SJSA1 (cell line): ENCODE measurements at regions not wholly inside any gene's neighbourhood (a gene's known extent, or its start where the extent isn't known, plus 50 kb on each side); places are given as distances from the start of the nearest gene placed in this dataset.

ENCODE experiments used
- DNase-seq, 2 experiments: peaks; one replicate each; pipeline ENCODE4 v3.0.0-alpha.2; 2015 to 2020; ENCODE audit warnings: low spot score in 2 of 2, low read depth in 1 of 2
- H3K27ac ChIP-seq: fragments of 250-450 bp; sonication (Bioruptor Pico); 2 replicates; pipeline ENCODE4 v1.5.1; 2020; ENCODE audit warnings: mild to moderate bottlenecking, moderate library complexity
- H3K27me3 ChIP-seq: fragments of 250-450 bp; sonication (Bioruptor Pico); replicated peaks from 2 replicates; pipeline ENCODE4 v1.5.1; 2020; ENCODE audit warnings: mild to moderate bottlenecking, moderate library complexity
- H3K36me3 ChIP-seq: fragments of 250-450 bp; sonication (Bioruptor Pico); 2 replicates; pipeline ENCODE4 v1.5.1; 2020; ENCODE audit warnings: mild to moderate bottlenecking
- H3K4me1 ChIP-seq: fragments of 250-450 bp; sonication (Bioruptor Pico); replicated peaks from 2 replicates; pipeline ENCODE4 v1.6.1; 2021; ENCODE audit warnings: mild to moderate bottlenecking
- H3K4me3 ChIP-seq: fragments of 250-450 bp; sonication (Bioruptor Pico); 2 replicates; pipeline ENCODE4 v1.5.1; 2020; ENCODE audit warnings: mild to moderate bottlenecking
- H3K9me3 ChIP-seq: fragments of 250-450 bp; sonication (Bioruptor Pico); replicated peaks from 2 replicates; pipeline ENCODE4 v1.5.1; 2020; ENCODE audit warnings: mild to moderate bottlenecking

DNA sequence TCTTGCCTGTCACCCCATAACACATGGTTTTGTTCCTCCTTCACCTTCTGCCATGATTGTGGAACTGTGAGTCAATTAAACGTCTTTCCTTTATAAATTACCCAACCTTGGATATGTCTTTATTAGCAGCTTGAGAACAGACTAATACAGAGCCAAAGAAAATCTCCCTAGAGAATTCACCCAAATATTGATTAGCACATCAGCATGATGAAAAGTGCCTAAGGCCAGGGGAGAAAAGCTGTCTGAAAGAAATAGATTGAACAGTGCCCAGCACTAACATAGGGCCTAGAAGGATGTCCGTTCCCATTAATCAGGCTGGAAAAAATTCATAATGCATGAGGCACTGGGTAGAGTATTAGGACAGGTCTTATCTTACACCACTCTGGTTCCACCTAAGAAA lies 111.9 kb upstream of the CALN1 start:
- no peaks in the 10 kb centered on the region for H3K36me3 ChIP-seq
- H3K9me3 ChIP-seq, result no peaks in the 10 kb centered on the region
- H3K4me3 ChIP-seq, result no peak overlapping the region
- no peaks in the 10 kb centered on the region for H3K4me1 ChIP-seq
- DNase-seq, result no peak
- no peak overlapping the region for H3K27ac ChIP-seq
- H3K27me3 ChIP-seq, result no peaks in the 10 kb centered on the region

DNA sequence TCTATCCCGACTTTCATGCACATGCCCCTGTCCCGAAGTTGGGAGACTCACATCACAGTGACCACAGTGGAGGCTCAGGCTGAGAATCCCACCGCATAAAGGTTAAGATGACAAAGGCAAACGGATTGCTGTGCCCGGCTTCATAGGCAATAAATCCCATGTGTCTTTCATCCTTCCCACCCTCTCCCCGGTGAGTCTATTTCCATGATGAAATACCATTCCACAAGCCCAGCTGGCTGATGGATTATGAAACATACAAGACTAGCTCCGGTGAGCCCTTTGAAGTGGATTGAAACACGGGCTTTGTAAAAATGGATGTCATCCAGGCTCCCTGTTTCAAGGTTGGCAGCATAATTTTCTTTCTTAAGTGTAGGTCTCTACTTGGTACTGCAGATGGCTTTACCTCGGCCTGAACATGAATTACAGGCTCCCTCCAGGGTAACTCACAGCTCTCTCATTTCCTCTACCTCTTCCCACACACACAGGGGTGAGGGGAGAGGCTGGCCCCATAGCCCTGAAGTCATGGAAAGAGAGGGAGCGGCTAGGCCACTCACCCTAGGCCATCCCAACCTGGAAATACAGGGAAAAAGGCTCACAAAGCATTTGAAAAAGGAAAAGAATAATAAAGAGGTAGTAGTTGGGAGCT lies 92.0 kb upstream of the CALN1 start:
- no peak overlapping the region for H3K4me3 ChIP-seq
- DNase-seq, result no peak
- no peaks in the 10 kb centered on the region for H3K36me3 ChIP-seq

DNA sequence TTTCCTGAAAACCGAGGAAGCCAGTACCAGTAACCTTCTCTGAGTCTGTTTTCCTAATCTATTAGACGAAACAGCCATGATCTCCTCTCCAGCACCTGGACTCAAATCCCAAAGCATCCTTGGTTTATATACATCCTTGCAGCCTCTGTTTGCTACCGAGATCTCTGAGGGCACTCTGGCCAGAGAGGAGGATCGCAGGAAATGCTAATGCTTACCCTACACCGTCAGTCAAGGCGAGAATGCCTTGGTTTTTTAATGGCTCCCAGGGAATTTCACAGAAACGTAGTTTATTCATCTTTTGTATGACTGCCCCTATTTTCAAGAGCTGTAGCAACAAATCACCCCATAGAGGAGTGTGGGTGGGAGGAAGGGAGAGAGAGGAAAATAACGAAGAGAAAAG lies 91.5 kb upstream of the CALN1 start:
- no peaks in the 10 kb centered on the region for H3K36me3 ChIP-seq
- H3K27me3 ChIP-seq, result no peaks in the 10 kb centered on the region
- no peak overlapping the region for H3K27ac ChIP-seq
- no peaks in the 10 kb centered on the region for H3K9me3 ChIP-seq
- no peak for DNase-seq
- no peak overlapping the region for H3K4me3 ChIP-seq
- H3K4me1 ChIP-seq, result no peaks in the 10 kb centered on the region

More for the DNA sequence above, 92.0 kb upstream of the CALN1 start:
- Histone ChIP-seq H3K27ac (no peak overlapping the region), H3K4me1 (no peaks in the 10 kb centered on the region), H3K9me3 (no peaks in the 10 kb centered on the region), H3K27me3 (no peaks in the 10 kb centered on the region)

DNA sequence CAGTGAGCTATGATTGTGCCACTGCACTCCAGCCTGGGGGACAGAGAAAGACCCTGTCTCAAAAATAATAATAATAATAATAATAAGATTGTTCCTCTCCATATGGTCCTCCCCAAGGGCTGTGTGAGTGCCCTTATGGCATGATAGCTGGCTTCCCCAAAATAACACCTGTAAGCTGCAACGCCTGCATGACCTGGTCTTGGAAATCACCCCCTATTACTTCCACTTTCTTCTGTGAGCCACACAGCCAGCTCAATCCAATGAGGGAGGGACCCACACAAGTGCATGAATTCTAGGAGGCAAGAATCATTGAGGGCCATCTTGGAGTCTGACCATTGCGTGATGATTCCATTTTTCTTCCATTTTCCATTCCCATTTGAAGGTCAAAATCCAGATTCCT lies 82.7 kb upstream of the CALN1 start:
- no peaks in the 10 kb centered on the region for H3K9me3 ChIP-seq
- H3K36me3 ChIP-seq, result no peaks in the 10 kb centered on the region
- no peak overlapping the region for H3K27ac ChIP-seq
- DNase-seq, result no peak
- H3K27me3 ChIP-seq, result no peaks in the 10 kb centered on the region
- no peaks in the 10 kb centered on the region for H3K4me1 ChIP-seq
- no peak overlapping the region for H3K4me3 ChIP-seq

DNA sequence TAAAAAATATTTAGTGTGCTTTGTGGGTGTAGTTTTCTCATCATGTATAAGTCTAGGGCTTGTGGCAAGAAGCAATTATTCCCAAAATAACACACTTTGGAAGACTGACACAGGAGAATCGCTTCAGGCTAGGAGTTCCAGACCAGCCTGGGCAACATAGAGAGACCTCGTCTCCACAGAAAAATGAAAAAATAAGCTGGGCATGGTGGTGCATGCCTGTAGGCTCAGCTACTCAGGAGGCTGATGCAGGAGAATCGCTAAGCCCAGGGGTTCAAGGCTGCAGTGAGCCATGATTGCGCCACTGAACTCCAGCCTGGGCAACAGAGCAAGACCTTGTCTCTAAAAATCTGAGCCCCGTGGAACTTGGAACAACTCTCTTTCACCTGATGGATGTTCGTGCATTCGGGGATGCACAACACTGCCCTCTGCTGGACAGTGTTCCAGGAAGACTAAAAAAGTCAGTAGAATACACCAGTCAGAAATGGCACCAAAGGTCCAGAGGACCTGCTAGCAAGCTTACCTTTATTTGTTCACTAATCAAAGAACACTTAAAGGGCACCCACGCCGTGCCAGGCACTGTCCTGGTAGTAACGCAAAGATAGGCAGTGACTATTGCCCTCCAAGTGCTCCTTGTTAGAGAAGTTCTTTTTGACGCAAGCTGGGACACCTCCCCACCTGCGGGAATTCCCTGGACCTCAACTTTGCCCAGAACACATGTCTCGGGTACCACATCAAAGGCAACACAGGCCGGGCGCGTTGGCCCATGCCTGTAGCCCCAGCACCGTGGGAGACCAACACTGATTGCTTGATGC lies 81.9 kb upstream of the CALN1 start:
- Histone ChIP-seq H3K4me3 (no peak overlapping the region), H3K27me3 (no peaks in the 10 kb centered on the region), H3K4me1 (no peaks in the 10 kb centered on the region), H3K36me3 (no peaks in the 10 kb centered on the region), H3K9me3 (no peaks in the 10 kb centered on the region), H3K27ac (no peak overlapping the region)
- peak; percentile 24 to 51 for DNase-seq

DNA sequence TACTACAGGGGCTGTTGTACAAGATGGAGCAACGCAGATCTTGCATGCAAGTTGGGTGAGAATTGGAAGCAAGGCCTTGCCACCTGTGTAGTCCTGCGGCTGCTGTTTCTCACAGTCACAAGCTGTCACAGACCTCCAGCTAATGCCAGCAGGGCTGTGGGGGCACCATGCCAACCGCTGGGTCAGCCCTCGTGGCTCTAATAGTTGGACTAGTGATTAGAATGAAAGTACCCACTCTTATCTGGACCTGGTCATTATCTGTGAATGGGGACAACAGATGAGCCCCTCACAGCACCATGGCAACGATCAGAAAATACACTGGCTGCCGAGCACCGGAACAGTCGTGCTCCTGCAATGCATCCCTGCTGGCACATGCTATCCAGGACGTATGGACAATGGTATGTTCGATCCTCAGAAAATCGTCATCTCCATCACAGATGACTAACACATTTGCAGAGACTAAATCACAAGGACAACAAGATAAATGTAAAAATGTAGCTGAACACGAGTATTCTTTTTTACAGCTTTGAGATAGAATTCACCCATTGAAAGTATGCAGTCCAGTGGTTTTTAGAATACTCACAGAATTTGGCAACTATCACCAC lies 80.4 kb upstream of the CALN1 start:
- Histone ChIP-seq H3K27me3 (no peaks in the 10 kb centered on the region), H3K4me1 (no peaks in the 10 kb centered on the region), H3K9me3 (no peaks in the 10 kb centered on the region), H3K36me3 (no peaks in the 10 kb centered on the region), H3K27ac (no peak overlapping the region), H3K4me3 (no peak overlapping the region)
- DNase-seq, result no peak

DNA sequence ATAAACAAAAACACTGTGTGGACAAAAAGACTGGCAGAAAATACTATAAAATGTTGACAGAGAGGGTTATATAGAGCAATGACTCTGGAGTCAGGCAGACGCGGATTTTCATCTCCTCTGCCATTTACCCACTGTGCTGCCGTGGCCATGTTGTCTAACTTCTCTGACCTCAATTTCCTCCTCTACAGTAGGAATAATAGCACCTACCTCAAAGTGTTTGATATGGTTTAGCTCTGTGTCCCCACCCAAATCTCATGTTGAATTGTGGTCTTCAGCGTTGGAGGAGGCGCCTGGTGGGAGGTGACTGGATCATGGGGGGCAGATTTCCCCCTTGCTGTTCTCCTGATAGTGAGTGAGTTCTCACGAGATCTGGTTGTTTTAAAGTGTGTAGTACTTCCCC lies 78.2 kb upstream of the CALN1 start:
- Histone ChIP-seq H3K4me1 (no peaks in the 10 kb centered on the region), H3K9me3 (no peaks in the 10 kb centered on the region), H3K27ac (no peak overlapping the region), H3K27me3 (no peaks in the 10 kb centered on the region), H3K36me3 (no peaks in the 10 kb centered on the region), H3K4me3 (no peak overlapping the region)
- DNase-seq, result peak in 1 of 2 experiments; percentile 0

DNA sequence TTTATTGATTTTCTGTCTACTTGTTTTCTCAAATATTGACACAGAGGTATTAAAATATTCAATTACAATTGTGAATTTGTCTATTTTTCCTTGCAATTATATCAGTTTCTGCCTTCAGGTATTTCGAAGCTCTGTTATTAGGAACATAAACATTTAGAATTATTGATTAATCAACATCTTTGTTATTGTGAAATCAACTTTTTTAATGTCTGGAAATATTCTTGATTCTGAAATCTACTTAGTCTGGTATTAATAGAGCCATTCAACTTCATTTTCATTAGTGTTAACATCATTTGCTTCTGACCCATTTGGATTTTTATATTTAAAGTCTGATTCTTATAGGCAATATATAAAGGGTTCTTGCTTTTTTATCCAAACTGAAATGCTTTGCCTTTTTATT lies 69.8 kb upstream of the CALN1 start:
- Histone ChIP-seq H3K9me3 (no peaks in the 10 kb centered on the region), H3K36me3 (no peaks in the 10 kb centered on the region), H3K4me3 (no peak overlapping the region), H3K27ac (no peak overlapping the region), H3K4me1 (no peaks in the 10 kb centered on the region), H3K27me3 (no peaks in the 10 kb centered on the region)
- DNase-seq, result no peak

DNA sequence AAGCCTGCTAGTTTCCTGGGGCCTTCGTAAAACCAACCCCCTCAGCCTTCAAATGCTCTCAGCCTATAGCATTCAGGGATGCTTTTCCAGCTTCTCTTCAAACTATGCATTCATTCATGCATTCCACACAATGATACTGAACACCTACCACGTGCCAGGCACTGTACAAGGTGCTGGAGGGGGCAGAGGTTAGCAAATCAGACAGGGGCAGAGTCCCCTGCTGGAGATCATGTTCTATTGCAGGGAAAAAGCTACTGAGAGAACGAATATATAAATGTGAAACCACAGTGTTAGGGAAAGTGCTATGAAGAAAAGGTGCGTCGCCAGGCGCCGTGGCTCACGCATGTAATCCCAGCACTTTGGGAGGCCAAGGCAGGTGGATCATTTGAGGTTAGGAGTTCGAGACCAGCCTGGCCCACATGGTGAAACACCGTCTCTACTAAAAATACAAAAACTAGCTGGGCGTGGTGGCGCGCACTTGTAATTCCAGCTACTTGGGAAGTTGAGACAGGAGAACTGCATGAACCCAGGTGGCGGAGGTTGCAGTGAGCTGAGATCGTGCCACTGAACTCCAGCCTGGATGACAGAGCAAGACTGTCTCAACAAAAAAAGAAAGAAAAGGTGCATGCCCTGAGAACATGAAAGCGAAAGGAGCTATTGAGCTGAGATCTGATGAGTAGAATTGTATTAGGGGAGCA lies 64.6 kb upstream of the CALN1 start:
- peak in 1 of 2 experiments; percentile 9 for DNase-seq
- no peaks in the 10 kb centered on the region for H3K36me3 ChIP-seq
- no peaks in the 10 kb centered on the region for H3K4me1 ChIP-seq
- no peaks in the 10 kb centered on the region for H3K9me3 ChIP-seq
- no peak overlapping the region for H3K27ac ChIP-seq
- H3K4me3 ChIP-seq, result no peak overlapping the region
- no peaks in the 10 kb centered on the region for H3K27me3 ChIP-seq

DNA sequence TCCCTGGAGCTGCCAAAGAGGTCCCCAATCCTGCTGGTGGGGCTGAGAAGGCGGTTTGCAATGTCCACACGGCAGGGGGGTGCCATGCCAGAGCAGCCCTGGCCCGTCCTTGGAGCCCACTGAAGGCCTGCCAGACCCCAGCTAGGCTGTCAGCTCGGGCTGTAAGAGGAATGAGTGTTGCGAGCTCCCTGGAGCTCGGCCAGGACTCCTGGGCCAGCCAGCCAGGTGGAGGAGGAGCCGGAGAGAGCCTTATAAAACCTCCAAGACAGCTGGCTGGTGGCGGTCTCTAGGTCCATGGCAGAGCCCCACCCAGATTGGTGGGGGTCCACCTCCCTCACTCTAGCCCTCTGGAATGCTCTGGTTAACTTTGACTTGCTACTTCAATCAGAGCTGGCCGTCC lies 55.1 kb upstream of the CALN1 start:
- no peaks in the 10 kb centered on the region for H3K4me1 ChIP-seq
- no peak overlapping the region for H3K27ac ChIP-seq

DNA sequence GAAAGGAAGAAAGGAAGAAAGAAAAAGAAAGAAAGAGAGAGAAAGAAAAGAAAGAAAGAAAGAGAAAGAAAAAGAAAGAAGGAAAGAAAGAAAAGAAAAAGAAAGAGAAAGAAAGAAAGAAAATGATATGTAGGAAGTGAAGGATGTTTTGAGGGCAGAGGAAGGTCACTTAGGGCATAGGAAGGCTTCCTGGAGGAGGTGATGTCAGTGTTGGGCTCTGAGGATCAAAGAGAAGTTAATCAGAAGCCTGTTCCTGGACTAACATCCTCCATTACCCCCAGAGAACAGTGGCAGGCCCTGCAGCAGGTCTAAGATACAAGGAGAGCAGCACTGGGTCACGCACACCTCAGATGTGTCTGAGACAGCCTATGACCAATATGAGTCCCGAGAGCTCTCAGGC lies 54.7 kb upstream of the CALN1 start:
- DNase-seq, result no peak
- no peaks in the 10 kb centered on the region for H3K27me3 ChIP-seq
- no peak overlapping the region for H3K4me3 ChIP-seq
- H3K4me1 ChIP-seq, result no peaks in the 10 kb centered on the region
- no peaks in the 10 kb centered on the region for H3K36me3 ChIP-seq
- H3K9me3 ChIP-seq, result no peaks in the 10 kb centered on the region
- no peak overlapping the region for H3K27ac ChIP-seq

More for the DNA sequence above, 55.1 kb upstream of the CALN1 start:
- DNase-seq, result no peak
- H3K36me3 ChIP-seq, result no peaks in the 10 kb centered on the region
- no peaks in the 10 kb centered on the region for H3K9me3 ChIP-seq
- no peaks in the 10 kb centered on the region for H3K27me3 ChIP-seq
- no peak overlapping the region for H3K4me3 ChIP-seq

DNA sequence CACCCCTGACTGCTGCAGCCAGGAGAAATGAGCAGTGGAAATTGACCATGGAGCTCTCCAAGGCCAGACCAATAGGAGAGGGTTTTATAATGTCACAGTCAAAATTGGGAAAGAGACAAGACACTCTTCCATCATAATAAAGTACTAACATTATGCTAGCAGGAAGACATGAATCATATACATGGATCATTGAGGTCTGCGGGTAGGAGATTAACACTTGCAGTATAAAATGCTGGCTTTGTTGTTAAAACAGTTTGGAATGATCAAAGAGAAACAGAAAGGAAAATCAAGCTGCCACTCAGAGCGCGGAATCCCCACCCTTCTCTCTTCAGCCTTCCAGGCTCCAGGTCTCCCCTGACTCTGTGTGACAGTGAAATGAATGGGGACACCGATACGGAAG lies 53.4 kb upstream of the CALN1 start:
- no peak overlapping the region for H3K4me3 ChIP-seq
- no peaks in the 10 kb centered on the region for H3K27me3 ChIP-seq
- no peak for DNase-seq
- H3K27ac ChIP-seq, result no peak overlapping the region
- H3K36me3 ChIP-seq, result no peaks in the 10 kb centered on the region
- H3K9me3 ChIP-seq, result no peaks in the 10 kb centered on the region
- no peaks in the 10 kb centered on the region for H3K4me1 ChIP-seq

DNA sequence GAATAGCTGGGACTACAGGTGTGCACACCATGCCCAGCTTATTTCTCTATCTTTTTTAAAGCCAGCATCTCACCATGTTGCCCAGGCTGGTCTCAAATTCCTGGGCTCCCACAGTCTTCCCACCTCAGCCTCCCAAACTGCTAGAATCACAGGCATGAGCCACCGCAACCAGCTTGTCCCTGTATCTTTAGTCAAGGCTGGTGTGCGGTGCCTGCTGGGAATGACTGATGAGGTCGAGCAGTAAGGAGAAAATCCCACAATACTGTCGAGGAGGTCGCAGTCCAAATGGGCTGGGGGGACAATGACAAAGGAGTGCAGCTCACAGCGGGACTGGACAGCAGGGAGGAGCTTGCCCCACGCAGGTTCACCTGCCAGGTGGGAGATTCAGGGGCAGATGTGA lies 50.2 kb upstream of the CALN1 start:
- no peak for DNase-seq
- no peaks in the 10 kb centered on the region for H3K4me1 ChIP-seq
- no peak overlapping the region for H3K4me3 ChIP-seq
- no peaks in the 10 kb centered on the region for H3K9me3 ChIP-seq
- no peaks in the 10 kb centered on the region for H3K27me3 ChIP-seq
- no peak overlapping the region for H3K27ac ChIP-seq
- no peaks in the 10 kb centered on the region for H3K36me3 ChIP-seq
